Lower leg skin (tissue), 4 donors: ENCODE measurements at regions not wholly inside any gene's neighbourhood (a gene's known extent, or its start where the extent isn't known, plus 50 kb on each side); places are given as distances from the start of the nearest gene placed in this dataset.

ENCODE experiments used
- DNase-seq, 2 donors: peaks; one replicate each; pipeline ENCODE4 v3.0.0-alpha.2; 2019; ENCODE audit warnings: low spot score in 2 of 2
- H3K4me3 ChIP-seq: fragments of 200-600 bp; sonication (generic); 2 replicates; pipeline ENCODE4 v1.5.1; 2017; ENCODE audit warnings: mild to moderate bottlenecking, low read depth; ENCODE audit not compliant: poor library complexity, severe bottlenecking
- CTCF ChIP-seq, 3 donors: fragments of 450-650 bp; IDR thresholded peaks; one replicate each; pipeline ENCODE4 v1.5.1; 2016; ENCODE audit warnings: antibody characterized with exemption in 3 of 3, mild to moderate bottlenecking in 3 of 3, moderate library complexity in 2 of 3
- POLR2A ChIP-seq, 2 donors: fragments of 450-650 bp; IDR thresholded peaks; one replicate each; pipeline ENCODE4 v1.6.1; 2016 to 2017; ENCODE audit warnings: antibody characterized with exemption in 2 of 2, mild to moderate bottlenecking in 1 of 2, moderate library complexity in 1 of 2
- WGBS, 2 donors: methylation state at CpG; one replicate each; pipeline ENCODE4 v1.1.5; 2018; 5-methylcytosine and 5-hydroxymethylcytosine counted together
- intact Hi-C: fragments of 100-400 bp; cut with DNase I; formaldehyde crosslinking; loops from one replicate; pipeline ENCODE4 v1.15.0; 2023; ENCODE audit warnings: low total_unique reads

- H3K4me3 ChIP-seq, result no peak overlapping the region
- no peak for DNase-seq
- intact Hi-C loops, result no loop called here
- TF ChIP-seq CTCF (IDR thresholded peaks at IDR 0.05) (no peak), POLR2A (IDR thresholded peaks at IDR 0.05) (no peak)
- 22 to 30% methylated on average over 4 of the region's 4 CpGs for WGBS, 2 donors
Observed at GRCh38 chr6:104332364-104332763, 527.4 kb downstream of the HACE1 start.

GRCh38 chr6:104326173-104327001 is 533.3 kb downstream of the HACE1 start:
- WGBS, 2 donors, result 64 to 67% methylated on average over 7 of the region's 7 CpGs
- intact Hi-C loops, result no loop called here

GRCh38 chr6:104325341-104326172 is 534.2 kb downstream of the HACE1 start:
- DNase-seq, result no peak
- TF ChIP-seq POLR2A (IDR thresholded peaks at IDR 0.05) (no peak), CTCF (IDR thresholded peaks at IDR 0.05) (no peak)
- no peak overlapping the region for H3K4me3 ChIP-seq
- 19 to 21% methylated on average over 9 of the region's 9 CpGs for WGBS, 2 donors
- intact Hi-C loops, result no loop called here

More at GRCh38 chr6:104326173-104327001, 533.3 kb downstream of the HACE1 start:
- no peak overlapping the region for H3K4me3 ChIP-seq
- DNase-seq, result no peak
- TF ChIP-seq POLR2A (IDR thresholded peaks at IDR 0.05) (no peak), CTCF (IDR thresholded peaks at IDR 0.05) (no peak)

- no peak overlapping the region for H3K4me3 ChIP-seq
- whole genome bisulfite sequencing, 2 donors, result 93 to 100% methylated on average over 1 of the region's 1 CpG
- intact Hi-C loops, result no loop called here
- no peak for DNase-seq
- TF ChIP-seq CTCF (IDR thresholded peaks at IDR 0.05), result no peak
- TF ChIP-seq POLR2A (IDR thresholded peaks at IDR 0.05), result no peak
Observed at GRCh38 chr6:104324301-104324700, 535.4 kb downstream of the HACE1 start.

GRCh38 chr6:104322841-104323240 is 536.9 kb downstream of the HACE1 start:
- intact Hi-C loops, result no loop called here
- 66 to 67% methylated on average over 5 of the region's 5 CpGs for WGBS, 2 donors
- DNase-seq, result no peak
- H3K4me3 ChIP-seq, result no peak overlapping the region
- TF ChIP-seq CTCF (IDR thresholded peaks at IDR 0.05) (no peak), POLR2A (IDR thresholded peaks at IDR 0.05) (no peak)
